GM21423 (cell line): ENCODE measurements at regions not wholly inside any gene's neighbourhood (a gene's known extent, or its start where the extent isn't known, plus 50 kb on each side); places are given as distances from the start of the nearest gene placed in this dataset.
A peak's percentile ranks its signal among the peaks of the same experiment; 100 is the strongest.
"Not testable (repeated sequence)": the region's sequence is repeated elsewhere in the genome, so short reads cannot be mapped to it uniquely, and the experiment has no call there.

Source experiments
- ATAC-seq: cut with Tn5 transposase; IDR thresholded peaks from one replicate; pipeline ENCODE4 v1.9.1; 2021; ENCODE audit warnings: mild to moderate bottlenecking, moderate library complexity; ENCODE audit not compliant: unreplicated experiment

DNA sequence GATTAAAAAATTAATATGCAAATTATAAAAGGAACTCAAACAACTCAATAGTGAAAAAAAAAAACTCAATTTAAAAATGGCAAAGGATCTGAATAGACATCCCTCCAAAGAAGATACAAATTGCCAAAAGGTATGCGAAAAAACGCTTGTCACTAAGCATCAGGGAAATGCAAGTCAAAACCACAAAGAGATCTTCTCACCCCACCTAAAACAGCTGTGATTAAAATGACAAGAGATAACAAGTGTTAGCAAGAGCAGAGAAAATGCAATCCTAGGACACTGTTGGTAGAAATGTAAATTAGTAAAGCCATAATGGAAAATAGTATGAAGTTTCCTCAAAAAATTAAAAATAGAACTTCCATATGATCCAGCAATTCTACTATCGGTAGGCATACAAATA, 166.3 kb upstream of the ZC3H12C start:
- ATAC-seq, result no peak

GRCh38 chr11:109929308-109929707, 163.9 kb upstream of the ZC3H12C start:
- no peak for ATAC-seq

DNA sequence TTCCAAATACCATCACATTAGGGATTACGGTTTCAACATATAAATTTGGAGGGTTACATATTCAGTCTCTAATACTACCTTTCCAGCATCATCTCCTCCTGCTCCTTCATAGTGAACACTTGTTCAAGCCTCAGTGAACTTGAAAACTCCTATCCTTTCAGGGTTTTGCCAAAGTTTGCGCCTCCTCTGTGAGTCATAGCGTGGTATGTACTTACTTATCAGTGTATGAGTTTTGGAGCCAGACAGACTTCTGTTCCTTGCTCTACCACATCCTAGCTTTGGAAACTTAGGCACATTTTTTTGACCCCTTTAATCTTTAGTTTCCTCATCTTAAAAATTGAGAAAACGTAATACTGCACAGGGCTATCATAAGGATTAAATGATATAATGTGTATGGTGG, 160.1 kb upstream of the ZC3H12C start:
- no peak for ATAC-seq

GRCh38 chr11:109934151-109934550, 159.0 kb upstream of the ZC3H12C start:
- no peak for ATAC-seq

DNA sequence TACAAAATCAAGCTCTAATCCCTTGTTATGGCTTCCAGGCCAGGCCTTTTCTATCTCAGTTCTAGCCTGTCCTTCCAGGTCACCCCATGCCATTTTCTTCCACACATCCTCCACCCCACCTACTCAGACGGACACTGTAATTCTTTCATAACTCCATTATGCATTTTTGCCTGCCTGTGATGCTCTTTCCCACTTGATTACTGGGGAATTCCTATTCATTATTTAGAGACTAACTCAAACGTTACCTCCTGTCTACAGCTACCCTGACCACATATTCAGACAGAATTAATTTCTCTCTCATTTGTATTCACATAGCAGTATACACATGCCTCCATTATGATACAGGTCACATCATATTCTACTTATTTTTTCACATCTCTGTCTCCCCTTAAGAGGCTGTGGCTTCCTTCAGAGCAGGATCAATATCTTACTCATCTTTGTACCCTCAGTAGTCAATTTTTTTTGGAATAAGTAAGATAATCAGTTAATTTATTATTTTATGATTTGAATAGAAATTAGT, 156.5 kb upstream of the ZC3H12C start:
- ATAC-seq, result no peak

DNA sequence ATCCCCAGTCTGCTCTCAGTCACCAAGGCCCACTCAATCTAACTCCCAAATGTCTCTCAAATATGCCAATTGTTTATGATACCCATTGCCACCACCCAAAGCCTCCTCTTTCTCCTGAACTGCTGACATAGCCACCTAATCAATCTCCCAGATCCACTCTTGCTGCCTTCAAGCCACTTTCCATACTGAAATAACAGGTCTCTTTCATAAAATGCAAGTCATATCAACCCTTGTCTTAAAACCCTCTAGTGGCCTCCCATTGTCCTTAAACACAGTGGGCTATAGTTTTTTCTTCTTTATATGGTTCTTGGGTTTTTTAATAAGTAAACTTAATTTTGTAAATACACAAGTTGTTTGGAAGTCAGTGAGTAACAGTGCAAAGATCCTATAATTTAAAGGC, 155.2 kb upstream of the ZC3H12C start:
- ATAC-seq, result no peak

DNA sequence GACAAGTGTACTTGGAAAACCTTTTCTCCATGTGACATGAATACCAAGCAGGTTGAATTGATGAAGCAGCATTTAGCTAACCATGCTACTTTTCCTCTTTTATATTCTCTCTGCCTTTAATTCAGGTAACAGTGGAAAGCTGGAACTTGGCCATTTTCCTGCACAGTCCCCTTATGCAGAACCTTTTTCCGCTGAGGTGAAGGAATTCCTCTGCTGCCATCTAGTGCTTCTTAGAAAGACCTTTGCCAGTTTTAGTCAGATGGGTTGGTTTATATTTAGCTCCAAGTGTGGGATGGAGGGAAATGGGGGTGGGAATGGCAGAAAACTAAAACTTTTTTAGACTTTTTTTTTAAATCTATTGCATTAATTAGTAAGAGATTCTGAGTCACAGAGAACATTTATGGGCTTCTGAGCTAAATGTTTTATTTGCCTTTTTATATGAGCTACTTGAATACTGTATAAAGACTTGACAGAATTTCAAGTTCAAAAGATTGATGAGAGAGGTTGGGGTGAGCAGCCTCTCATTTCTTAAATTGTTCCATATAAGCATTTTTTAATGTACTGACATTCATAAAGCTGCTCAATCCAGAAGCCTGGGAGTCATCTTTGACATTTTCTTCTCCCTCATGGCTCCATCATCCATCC, 153.9 kb upstream of the ZC3H12C start:
- no peak for ATAC-seq

DNA sequence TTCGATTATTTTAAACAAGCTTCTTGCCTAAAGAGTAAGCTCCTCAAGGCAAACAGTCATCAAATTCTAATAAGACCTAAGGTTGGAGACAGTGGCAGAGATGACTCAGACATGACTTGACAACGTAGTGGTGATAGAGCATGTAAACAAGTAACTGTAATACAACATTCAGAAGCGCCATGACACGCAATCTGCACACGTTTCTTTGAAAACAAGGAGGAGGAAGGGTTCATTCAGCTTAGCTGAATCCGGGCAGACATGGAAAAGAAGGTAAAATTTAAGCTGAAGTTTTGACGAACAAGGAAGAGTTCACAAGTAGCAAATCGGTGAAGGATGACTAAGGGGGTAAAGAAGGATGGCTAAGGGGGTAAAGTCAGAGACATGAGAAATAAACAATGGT, 152.4 kb upstream of the ZC3H12C start:
- ATAC-seq, result no peak

DNA sequence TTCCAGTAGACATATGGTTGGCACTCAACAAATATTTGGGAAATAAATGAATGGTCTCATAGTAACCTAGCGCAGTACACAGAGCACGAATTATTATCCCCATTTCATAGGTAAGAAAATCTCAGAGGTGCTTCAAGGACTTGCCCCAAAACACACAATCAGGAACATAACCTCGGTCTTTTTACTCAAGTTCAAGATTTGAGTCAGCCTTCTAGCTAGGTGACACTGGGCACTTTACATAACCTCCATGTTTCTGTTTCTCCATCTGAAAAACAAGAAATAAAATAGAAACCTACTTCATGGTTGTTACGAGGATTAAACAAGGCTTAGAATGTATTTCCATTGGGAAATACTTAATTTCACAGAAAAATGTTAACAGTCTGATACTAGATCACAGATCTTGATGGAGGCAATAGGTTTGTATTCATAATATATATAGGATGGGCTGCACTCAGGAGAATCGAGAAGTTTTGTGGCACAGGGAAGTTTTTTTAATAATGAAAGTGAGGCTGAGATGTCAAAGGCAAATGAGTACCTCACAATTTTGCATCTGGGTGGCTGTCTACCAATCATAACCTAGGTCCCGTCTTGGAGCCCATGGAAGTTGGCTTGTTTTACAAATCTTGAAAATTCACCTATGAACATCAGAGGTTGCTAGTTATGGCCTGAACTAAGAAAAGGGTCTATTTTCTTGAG, 147.4 kb upstream of the ZC3H12C start:
- ATAC-seq, result peak; percentile 66

DNA sequence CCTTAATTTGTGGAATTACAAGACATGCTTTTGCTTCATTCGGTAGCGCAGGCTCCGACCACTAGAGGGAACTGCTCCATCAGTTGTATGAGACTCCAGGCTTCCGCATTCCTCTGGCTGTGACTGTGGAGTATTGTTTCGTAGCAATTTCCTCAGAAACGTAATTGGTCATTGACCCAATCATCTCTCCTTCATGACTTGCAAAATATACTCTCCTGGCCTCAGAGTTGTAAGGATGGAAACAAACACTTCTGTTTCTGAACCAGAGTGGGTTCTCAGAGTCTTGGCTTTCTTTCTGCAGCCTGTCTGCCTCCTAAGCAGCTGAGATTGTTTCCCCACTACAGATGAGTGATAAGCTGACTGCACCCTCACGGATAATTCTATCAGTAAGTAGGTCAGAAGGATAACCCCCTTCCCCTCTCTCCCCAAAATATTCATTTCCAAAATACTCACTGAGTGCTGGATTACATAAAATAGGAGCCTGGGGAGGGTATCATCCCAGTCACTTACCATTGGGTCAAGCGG, 146.8 kb upstream of the ZC3H12C start:
- ATAC-seq, result peak; percentile 90

GRCh38 chr11:109954534-109954933, 138.7 kb upstream of the ZC3H12C start:
- ATAC-seq, result no peak

DNA sequence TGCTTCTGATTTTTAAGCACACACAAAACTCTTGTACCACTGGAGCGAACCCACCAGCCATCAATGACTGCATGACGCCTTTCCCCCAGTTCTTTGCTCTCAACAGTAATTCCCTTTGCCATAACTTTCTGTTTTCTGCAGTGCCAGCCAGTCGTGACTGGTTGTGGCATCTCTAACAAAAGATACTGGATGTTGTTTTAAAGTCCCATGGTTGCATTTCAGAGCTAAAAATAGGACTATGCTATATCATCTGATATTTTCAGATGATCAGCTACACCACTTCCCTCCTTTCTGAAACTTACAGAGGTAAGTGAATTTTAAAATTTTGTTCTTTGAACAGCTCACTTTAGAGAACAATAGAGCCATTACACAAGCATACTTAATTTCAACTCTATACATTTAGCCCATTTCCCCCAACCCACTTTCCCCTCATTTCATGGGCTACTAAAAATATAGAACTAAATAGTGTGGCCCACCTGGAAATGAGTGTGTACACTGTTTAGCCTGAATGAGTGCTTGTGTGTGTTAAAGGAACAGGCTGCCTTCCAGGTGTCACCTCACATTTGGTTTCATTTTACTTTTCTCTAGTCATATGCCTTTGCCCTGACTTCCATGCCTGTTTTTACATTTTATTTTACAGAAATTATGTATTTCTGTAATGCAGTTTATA, 136.9 kb upstream of the ZC3H12C start:
- peak; percentile 75 for ATAC-seq

- peak; percentile 49 for ATAC-seq
These were observed 136.2 kb upstream of the ZC3H12C start for GRCh38 chr11:109957000-109957399.

DNA sequence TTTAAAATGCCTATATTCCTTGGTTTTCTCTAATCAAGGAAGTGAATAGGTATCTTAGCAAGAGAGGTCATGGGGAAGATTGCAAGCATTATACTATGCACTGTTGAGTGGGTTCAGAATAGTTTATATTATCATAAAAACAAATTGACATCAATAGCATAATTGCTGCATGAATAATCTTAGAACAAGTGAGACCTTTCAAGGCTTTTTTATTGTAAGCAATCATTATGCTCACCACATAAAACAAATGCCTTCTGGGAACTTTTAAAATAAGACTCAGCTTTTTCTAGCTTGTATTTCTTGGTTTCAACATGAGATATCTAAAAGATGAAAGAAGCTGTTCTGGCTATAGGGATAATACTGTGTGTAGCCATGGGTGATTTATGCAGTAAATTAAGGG, 135.6 kb upstream of the ZC3H12C start:
- ATAC-seq, result no peak

GRCh38 chr11:109958131-109958820, 134.9 kb upstream of the ZC3H12C start:
- ATAC-seq, result no peak

DNA sequence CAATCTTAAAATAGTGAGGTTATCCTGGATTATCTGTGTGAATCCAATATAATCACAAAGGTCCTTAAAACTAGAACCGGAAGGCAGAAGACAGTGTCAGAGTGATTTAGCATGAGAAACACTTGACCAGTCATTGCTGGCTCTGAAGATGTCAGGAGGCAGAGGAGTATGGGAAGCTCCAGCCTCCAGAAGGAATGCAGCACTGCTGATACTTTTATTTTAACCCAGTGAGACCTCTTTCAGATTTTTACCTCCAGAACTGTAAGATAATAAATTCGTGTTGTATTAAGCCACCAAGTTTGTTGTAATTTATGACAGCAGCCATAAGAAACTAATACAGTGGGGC, 134.4 kb upstream of the ZC3H12C start:
- no peak for ATAC-seq

DNA sequence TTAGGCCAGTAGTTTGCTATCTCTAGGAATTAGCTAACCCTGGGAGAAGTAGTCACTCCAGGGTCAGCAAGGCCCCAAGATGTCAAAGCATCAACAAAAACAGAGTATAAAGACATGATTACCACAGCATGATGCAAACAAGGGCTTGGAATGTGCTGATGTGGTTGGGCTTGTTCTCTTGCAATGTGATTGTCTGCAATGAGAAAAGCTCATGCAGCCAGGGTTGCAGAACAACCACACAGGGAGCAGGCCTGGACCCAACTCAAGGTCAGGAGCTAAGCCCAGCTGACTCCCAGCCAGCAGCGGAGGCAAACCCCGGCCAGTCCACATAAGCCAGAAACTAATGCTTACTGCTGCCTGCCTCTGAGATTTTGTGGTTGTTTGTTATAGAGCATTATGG, 132.4 kb upstream of the ZC3H12C start:
- no peak for ATAC-seq

- no peak for ATAC-seq
These were observed 131.9 kb upstream of the ZC3H12C start for GRCh38 chr11:109961261-109961660.

DNA sequence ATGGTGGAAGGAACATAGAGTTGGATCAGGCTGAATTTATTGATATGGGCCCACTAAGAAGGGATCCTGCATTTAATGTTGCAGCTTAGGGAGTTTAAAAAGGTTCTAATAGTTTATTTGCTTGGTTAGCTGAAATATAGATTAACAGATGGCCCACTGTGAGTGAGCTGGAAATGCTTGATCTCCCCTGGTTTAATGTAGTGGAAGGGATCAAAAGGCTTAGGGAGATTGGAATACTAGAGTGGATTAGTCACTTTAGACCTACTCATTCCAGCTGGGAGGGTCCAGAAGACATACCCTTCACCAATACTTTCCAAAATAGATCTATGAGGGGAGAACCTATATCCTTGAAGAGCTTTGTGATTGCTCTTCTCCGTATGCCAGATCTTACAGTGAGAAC, 130.1 kb upstream of the ZC3H12C start:
- ATAC-seq, result no peak

- no peak for ATAC-seq
These were observed 128.7 kb upstream of the ZC3H12C start for GRCh38 chr11:109964487-109964886.

DNA sequence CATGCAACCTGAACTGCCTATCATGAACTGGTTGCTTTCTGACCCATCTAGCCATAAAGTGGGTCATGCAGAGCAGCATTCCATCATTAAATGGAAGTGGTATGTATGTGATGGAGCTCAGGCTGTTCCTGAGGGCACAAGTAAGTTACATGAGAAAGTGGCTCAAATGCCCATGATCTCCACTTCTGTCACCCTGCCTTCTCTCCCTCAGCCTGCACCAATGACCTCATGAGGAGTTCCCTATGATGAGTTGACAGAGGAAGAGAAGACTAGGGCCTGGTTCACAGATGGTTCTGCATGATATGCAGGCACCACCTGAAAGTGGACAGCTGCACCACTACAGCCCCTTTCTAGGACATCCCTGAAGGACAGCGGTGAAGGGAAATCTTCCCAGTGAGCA, 127.7 kb upstream of the ZC3H12C start:
- ATAC-seq, result not testable (repeated sequence)
